ENCODE measurements at regions not wholly inside any gene's neighbourhood (a gene's known extent, or its start where the extent isn't known, plus 50 kb on each side); places are given as distances from the start of the nearest gene placed in this dataset.

- TF ChIP-seq CTCF (IDR thresholded peaks at IDR 0.05) (no peak), EZH2phosphoT487 (IDR thresholded peaks at IDR 0.05) (no peak)
Measured at GRCh38 chr2:120549841-120550240, 185.8 kb upstream of the GLI2 start.
